WTC11 (cell line): ENCODE measurements at regions not wholly inside any gene's neighbourhood (a gene's known extent, or its start where the extent isn't known, plus 50 kb on each side); places are given as distances from the start of the nearest gene placed in this dataset.

Source experiments
- ATAC-seq: fragments of 200-7000 bp; cut with Tn5 transposase; 2 replicates; pipeline ENCODE4 v1.10.0; 2021; ENCODE audit warnings: mild to moderate bottlenecking, moderate library complexity
- CTCF ChIA-PET: fragments of 300-600 bp; sonication (Branson Sonifier 250); formaldehyde crosslinking; loops from one replicate; lab custom pipeline; 2021; ENCODE audit warnings: antibody characterized with exemption; lab: Charles Lee
- POLR2A ChIA-PET: fragments of 350-600 bp; sonication (Branson Sonifier 250); formaldehyde crosslinking; loops from one replicate; lab custom pipeline; 2021; ENCODE audit warnings: antibody characterized with exemption; lab: Charles Lee
- DNase-seq: peaks from one replicate; pipeline ENCODE4 v3.0.0; 2021; ENCODE audit warnings: low spot score
- H3K27ac Mint-ChIP-seq: 2 replicates; pipeline ENCODE4 v1.8.0; 2021; ENCODE audit warnings: mixed read lengths
- H3K27me3 Mint-ChIP-seq: 2 replicates; pipeline ENCODE4 v1.8.0; 2021; ENCODE audit warnings: low read depth, mild to moderate bottlenecking, moderate library complexity, mixed read lengths
- H3K36me3 Mint-ChIP-seq: 2 replicates; pipeline ENCODE4 v1.8.0; 2021; ENCODE audit warnings: mixed read lengths
- H3K4me1 Mint-ChIP-seq: 2 replicates; pipeline ENCODE4 v1.8.0; 2022; ENCODE audit warnings: mixed read lengths
- H3K4me3 Mint-ChIP-seq: 2 replicates; pipeline ENCODE4 v1.8.0; 2021; ENCODE audit warnings: mild to moderate bottlenecking, moderate library complexity, mixed read lengths
- H3K9me3 Mint-ChIP-seq: 2 replicates; pipeline ENCODE4 v1.8.0; 2021; ENCODE audit warnings: mixed read lengths
- AR ChIP-seq: fragments of 250-450 bp; sonication (Bioruptor Pico); IDR thresholded peaks from 2 replicates; pipeline ENCODE4 v1.9.0; 2021; ENCODE audit warnings: mild to moderate bottlenecking
- CBFB ChIP-seq: sonication (generic); formaldehyde crosslinking; IDR thresholded peaks from 2 replicates; pipeline ENCODE4 v1.8.1; 2022; ENCODE audit warnings: mild to moderate bottlenecking, low read depth, missing genetic modification reagents
- CTCF ChIP-seq: fragments of 200-600 bp; IDR thresholded peaks from 2 replicates; pipeline ENCODE4 v1.8.0; 2022; ENCODE audit warnings: antibody characterized with exemption
- EMX1 ChIP-seq: fragments of 250-450 bp; sonication (Bioruptor Pico); IDR thresholded peaks from 2 replicates; pipeline ENCODE4 v1.8.0; 2021; ENCODE audit warnings: mild to moderate bottlenecking
- ESRRA ChIP-seq: sonication (generic); formaldehyde crosslinking; IDR thresholded peaks from 2 replicates; pipeline ENCODE4 v1.8.1; 2022; ENCODE audit warnings: mild to moderate bottlenecking, missing genetic modification reagents, borderline replicate concordance
- FOXP1 ChIP-seq: sonication (generic); formaldehyde crosslinking; IDR thresholded peaks from 2 replicates; pipeline ENCODE4 v1.8.0; 2022; ENCODE audit warnings: missing genetic modification reagents, mild to moderate bottlenecking, moderate library complexity, borderline replicate concordance
- GRHL2 ChIP-seq: fragments of 250-450 bp; sonication (Bioruptor Pico); IDR thresholded peaks from 2 replicates; pipeline ENCODE4 v1.8.0; 2022; ENCODE audit warnings: mild to moderate bottlenecking, moderate library complexity; ENCODE audit not compliant: insufficient replicate concordance, severe bottlenecking
- IRF2 ChIP-seq: sonication (generic); formaldehyde crosslinking; IDR thresholded peaks from 2 replicates; pipeline ENCODE4 v1.8.0; 2022; ENCODE audit warnings: low read depth, missing genetic modification reagents, borderline replicate concordance
- JAZF1 ChIP-seq: fragments of 250-450 bp; sonication (Bioruptor Pico); IDR thresholded peaks from 2 replicates; pipeline ENCODE4 v1.9.0; 2021; ENCODE audit warnings: moderate library complexity, mild to moderate bottlenecking, inconsistent platforms
- KAT7 ChIP-seq: sonication (generic); formaldehyde crosslinking; IDR thresholded peaks from 2 replicates; pipeline ENCODE4 v1.8.1; 2023; ENCODE audit warnings: missing genetic modification reagents, mild to moderate bottlenecking, borderline replicate concordance
- NFATC4 ChIP-seq: fragments of 250-450 bp; sonication (Bioruptor Pico); IDR thresholded peaks from 2 replicates; pipeline ENCODE4 v1.9.0; 2021; ENCODE audit warnings: mild to moderate bottlenecking
- NR3C1 ChIP-seq: sonication (generic); formaldehyde crosslinking; conservative IDR thresholded peaks from 2 replicates; pipeline ENCODE4 v1.8.1; 2023; ENCODE audit warnings: low read depth, mild to moderate bottlenecking, missing genetic modification reagents
- OVOL2 ChIP-seq: fragments of 250-450 bp; sonication (Bioruptor Pico); IDR thresholded peaks from 2 replicates; pipeline ENCODE4 v1.9.0; 2021; ENCODE audit warnings: mild to moderate bottlenecking, borderline replicate concordance
- SMAD3 ChIP-seq: sonication (generic); formaldehyde crosslinking; IDR thresholded peaks from 2 replicates; pipeline ENCODE4 v1.8.0; 2022; ENCODE audit warnings: missing genetic modification reagents, mild to moderate bottlenecking, borderline replicate concordance
- SMAD4 ChIP-seq: sonication (generic); formaldehyde crosslinking; IDR thresholded peaks from 2 replicates; pipeline ENCODE4 v1.8.0; 2022; ENCODE audit warnings: mild to moderate bottlenecking, missing genetic modification reagents
- ZNF138 ChIP-seq: sonication (generic); formaldehyde crosslinking; conservative IDR thresholded peaks from 2 replicates; pipeline ENCODE4 v1.8.1; 2022; ENCODE audit warnings: mild to moderate bottlenecking, moderate library complexity, missing genetic modification reagents
- ZNF263 ChIP-seq: sonication (generic); formaldehyde crosslinking; IDR thresholded peaks from 2 replicates; pipeline ENCODE4 v1.8.1; 2022; ENCODE audit warnings: low read depth, mild to moderate bottlenecking, moderate library complexity, missing genetic modification reagents
- ZNF317 ChIP-seq: sonication (generic); formaldehyde crosslinking; IDR thresholded peaks from 2 replicates; pipeline ENCODE4 v1.8.1; 2023; ENCODE audit warnings: low read depth, mild to moderate bottlenecking, moderate library complexity, missing genetic modification reagents, borderline replicate concordance
- ZNF396 ChIP-seq: fragments of 250-450 bp; sonication (Bioruptor Pico); IDR thresholded peaks from 2 replicates; pipeline ENCODE4 v1.8.0; 2021; ENCODE audit warnings: mild to moderate bottlenecking, moderate library complexity, borderline replicate concordance
- ZNF423 ChIP-seq: fragments of 250-450 bp; sonication (Bioruptor Pico); IDR thresholded peaks from 2 replicates; pipeline ENCODE4 v2.1.2; 2022; ENCODE audit warnings: mild to moderate bottlenecking, moderate library complexity
- ZNF671 ChIP-seq: fragments of 250-450 bp; sonication (Bioruptor Pico); IDR thresholded peaks from 2 replicates; pipeline ENCODE4 v1.8.0; 2021; ENCODE audit warnings: mild to moderate bottlenecking
- ZSCAN18 ChIP-seq: fragments of 250-450 bp; sonication (Bioruptor Pico); IDR thresholded peaks from 2 replicates; pipeline ENCODE4 v2.1.2; 2022; ENCODE audit warnings: mild to moderate bottlenecking, moderate library complexity
- TF ChIP-seq, protein P1 (sequence below): fragments of 250-450 bp; sonication (Bioruptor Pico); conservative IDR thresholded peaks from 2 replicates; pipeline ENCODE4 v1.9.0; 2021; ENCODE audit warnings: mild to moderate bottlenecking
- TF ChIP-seq, protein P2 (sequence below): sonication (generic); formaldehyde crosslinking; IDR thresholded peaks from 2 replicates; pipeline ENCODE4 v1.8.1; 2022; ENCODE audit warnings: low read depth, missing genetic modification reagents, borderline replicate concordance
- TF ChIP-seq, protein P3 (sequence below): sonication (generic); formaldehyde crosslinking; IDR thresholded peaks from 2 replicates; pipeline ENCODE4 v1.8.0; 2023; ENCODE audit warnings: mild to moderate bottlenecking, missing genetic modification reagents

DNA sequence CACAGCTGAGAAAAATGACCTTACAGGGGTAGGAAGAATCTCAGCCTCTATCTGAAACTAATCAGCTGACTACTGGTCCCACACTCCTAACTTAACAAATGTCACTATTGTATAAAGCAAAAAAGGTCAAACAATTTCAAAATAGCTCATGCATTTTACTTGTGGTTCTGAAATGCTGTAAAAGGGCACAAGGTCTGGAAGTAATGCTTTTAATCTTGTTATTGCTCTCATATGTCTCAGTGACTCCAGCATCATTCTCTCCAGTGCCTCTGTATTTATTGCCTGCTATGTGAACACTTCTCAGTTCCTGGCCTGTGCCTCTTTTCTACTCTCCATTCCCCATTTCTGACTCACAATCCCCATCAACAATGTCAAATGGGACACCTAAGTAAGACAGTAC lies 937.7 kb downstream of the CDH11 start:
- Mint-ChIP-seq H3K27ac (no peak overlapping the region), H3K36me3 (peaks cover 8% of the 10 kb centered on the region), H3K4me1 (peaks cover 9% of the 10 kb centered on the region; the same call in 1 of the 2 replicates), H3K27me3 (no peaks in the 10 kb centered on the region), H3K9me3 (peaks cover 17% of the 10 kb centered on the region), H3K4me3 (no peak overlapping the region)
- DNase-seq (no peak), ATAC-seq (no peak)
- ChIA-PET CTCF (no interaction called here), POLR2A (no interaction called here)
- TF ChIP-seq JAZF1 (CRISPR knock-in tag): no peak
- no peak for TF ChIP-seq ZNF263 (CRISPR knock-in tag)
- no peak for TF ChIP-seq NFATC4 (CRISPR knock-in tag)
- TF ChIP-seq ZNF317 (CRISPR knock-in tag): no peak
- TF ChIP-seq ZNF138 (CRISPR knock-in tag): no peak
- TF ChIP-seq IRF2 (CRISPR knock-in tag): no peak
- no peak for TF ChIP-seq SMAD4
- TF ChIP-seq, protein P1, sequence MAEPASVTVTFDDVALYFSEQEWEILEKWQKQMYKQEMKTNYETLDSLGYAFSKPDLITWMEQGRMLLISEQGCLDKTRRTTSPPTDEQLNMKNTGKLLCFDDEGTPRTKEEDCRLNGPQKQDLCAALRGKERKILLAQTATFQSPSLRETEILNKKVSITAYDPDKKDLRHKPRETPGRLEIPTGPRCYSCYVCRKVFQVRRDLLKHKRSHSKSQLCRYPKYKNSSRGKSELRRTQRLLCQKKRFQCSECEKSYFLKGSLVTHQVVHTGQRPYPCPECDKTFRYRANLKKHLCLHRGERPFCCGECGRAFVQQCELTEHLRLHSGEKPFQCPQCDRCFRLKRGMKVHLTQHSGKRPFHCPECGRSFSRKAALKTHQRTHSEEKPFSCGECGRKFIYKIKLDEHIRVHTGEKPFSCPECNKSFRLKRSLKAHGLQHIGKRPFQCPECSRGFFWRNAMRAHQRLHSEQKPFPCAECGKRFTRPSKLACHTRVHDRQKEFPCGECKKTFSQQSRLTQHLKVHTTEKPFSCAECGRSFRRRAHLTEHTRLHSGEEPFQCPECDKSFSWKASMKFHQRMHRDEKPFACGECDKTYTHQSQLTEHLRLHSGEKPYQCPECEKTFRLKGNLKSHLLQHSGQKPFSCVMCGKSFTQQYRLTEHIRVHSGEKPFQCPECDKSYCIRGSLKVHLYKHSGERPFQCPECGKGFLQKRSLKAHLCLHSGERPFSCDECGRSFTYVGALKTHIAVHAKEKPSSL: no peak
- no peak for TF ChIP-seq AR (CRISPR knock-in tag)
- no peak for TF ChIP-seq ZNF396 (CRISPR knock-in tag)
- no peak for TF ChIP-seq ESRRA (CRISPR knock-in tag)

DNA sequence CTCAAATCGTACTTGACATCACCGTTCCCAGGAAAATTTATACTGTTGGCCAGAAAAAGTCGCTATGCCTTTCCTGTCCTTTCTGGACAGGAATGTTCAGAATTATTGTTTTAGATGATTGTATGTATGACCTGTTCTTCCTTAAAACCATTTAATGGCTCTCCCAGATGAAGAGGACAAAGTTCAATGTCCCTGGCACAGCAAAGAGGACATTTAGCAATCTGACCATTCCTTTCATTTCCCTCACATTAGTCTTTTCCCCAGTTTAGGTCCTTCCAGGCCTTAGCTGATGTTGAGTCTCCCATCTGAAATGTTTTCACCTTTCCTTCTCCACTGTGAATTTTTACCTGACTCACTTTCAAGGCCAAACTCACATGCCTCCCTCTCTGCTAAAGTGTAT lies 938.9 kb downstream of the CDH11 start:
- DNase-seq (no peak), ATAC-seq (no peak)
- H3K4me1 Mint-ChIP-seq: peaks cover 9% of the 10 kb centered on the region; the same call in 1 of the 2 replicates
- ChIA-PET CTCF (no interaction called here), POLR2A (no interaction called here)
- no peaks in the 10 kb centered on the region for H3K27me3 Mint-ChIP-seq
- H3K36me3 Mint-ChIP-seq: peaks cover 19% of the 10 kb centered on the region
- peaks cover 29% of the 10 kb centered on the region for H3K9me3 Mint-ChIP-seq
- no peak overlapping the region for H3K4me3 Mint-ChIP-seq
- no peak overlapping the region for H3K27ac Mint-ChIP-seq
- TF ChIP-seq SMAD4 (no peak), NR3C1 (CRISPR knock-in tag) (no peak), EMX1 (CRISPR knock-in tag) (no peak), ZNF671 (CRISPR knock-in tag) (no peak), FOXP1 (CRISPR knock-in tag) (no peak), ZSCAN18 (CRISPR knock-in tag) (no peak), CTCF (no peak), KAT7 (CRISPR knock-in tag) (no peak), ZNF423 (CRISPR knock-in tag) (no peak), CBFB (CRISPR knock-in tag) (no peak), SMAD3 (no peak), OVOL2 (CRISPR knock-in tag) (no peak), GRHL2 (CRISPR knock-in tag) (no peak)
- TF ChIP-seq, protein P2, sequence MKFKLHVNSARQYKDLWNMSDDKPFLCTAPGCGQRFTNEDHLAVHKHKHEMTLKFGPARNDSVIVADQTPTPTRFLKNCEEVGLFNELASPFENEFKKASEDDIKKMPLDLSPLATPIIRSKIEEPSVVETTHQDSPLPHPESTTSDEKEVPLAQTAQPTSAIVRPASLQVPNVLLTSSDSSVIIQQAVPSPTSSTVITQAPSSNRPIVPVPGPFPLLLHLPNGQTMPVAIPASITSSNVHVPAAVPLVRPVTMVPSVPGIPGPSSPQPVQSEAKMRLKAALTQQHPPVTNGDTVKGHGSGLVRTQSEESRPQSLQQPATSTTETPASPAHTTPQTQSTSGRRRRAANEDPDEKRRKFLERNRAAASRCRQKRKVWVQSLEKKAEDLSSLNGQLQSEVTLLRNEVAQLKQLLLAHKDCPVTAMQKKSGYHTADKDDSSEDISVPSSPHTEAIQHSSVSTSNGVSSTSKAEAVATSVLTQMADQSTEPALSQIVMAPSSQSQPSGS (CRISPR knock-in tag): no peak
- TF ChIP-seq, protein P3, sequence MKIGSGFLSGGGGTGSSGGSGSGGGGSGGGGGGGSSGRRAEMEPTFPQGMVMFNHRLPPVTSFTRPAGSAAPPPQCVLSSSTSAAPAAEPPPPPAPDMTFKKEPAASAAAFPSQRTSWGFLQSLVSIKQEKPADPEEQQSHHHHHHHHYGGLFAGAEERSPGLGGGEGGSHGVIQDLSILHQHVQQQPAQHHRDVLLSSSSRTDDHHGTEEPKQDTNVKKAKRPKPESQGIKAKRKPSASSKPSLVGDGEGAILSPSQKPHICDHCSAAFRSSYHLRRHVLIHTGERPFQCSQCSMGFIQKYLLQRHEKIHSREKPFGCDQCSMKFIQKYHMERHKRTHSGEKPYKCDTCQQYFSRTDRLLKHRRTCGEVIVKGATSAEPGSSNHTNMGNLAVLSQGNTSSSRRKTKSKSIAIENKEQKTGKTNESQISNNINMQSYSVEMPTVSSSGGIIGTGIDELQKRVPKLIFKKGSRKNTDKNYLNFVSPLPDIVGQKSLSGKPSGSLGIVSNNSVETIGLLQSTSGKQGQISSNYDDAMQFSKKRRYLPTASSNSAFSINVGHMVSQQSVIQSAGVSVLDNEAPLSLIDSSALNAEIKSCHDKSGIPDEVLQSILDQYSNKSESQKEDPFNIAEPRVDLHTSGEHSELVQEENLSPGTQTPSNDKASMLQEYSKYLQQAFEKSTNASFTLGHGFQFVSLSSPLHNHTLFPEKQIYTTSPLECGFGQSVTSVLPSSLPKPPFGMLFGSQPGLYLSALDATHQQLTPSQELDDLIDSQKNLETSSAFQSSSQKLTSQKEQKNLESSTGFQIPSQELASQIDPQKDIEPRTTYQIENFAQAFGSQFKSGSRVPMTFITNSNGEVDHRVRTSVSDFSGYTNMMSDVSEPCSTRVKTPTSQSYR (CRISPR knock-in tag): no peak
